CD4-positive, alpha-beta T cell treated with Interleukin-10 for 1 hour (primary cell): ENCODE measurements at regions not wholly inside any gene's neighbourhood (a gene's known extent, or its start where the extent isn't known, plus 50 kb on each side); places are given as distances from the start of the nearest gene placed in this dataset.

ENCODE experiments used
- DNase-seq: peaks from one replicate; pipeline ENCODE4 v3.0.0-alpha.2; 2020

DNA sequence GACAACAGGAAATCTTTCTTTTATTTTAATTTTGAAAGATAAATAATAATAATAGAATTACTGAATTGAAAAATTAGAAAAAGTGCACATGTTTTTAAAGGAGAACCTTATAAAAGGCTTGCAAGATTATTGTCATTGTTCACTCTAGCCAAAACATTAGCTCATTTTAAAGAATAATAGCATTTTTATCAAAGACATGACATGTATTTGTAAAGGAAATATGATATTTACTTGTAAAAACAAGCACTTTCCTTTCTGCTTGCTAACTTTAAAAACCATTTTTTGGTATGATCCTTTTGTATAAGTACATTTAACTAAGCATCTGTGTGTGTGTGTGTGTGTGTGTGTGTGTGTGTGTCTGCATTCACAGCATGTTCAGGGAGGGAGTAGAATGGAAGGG lies 156.3 kb upstream of the C1orf87 start:
- DNase-seq = no peak

- DNase-seq = no peak
Measured at GRCh38 chr1:60228041-60228491, 154.5 kb upstream of the C1orf87 start.

DNA sequence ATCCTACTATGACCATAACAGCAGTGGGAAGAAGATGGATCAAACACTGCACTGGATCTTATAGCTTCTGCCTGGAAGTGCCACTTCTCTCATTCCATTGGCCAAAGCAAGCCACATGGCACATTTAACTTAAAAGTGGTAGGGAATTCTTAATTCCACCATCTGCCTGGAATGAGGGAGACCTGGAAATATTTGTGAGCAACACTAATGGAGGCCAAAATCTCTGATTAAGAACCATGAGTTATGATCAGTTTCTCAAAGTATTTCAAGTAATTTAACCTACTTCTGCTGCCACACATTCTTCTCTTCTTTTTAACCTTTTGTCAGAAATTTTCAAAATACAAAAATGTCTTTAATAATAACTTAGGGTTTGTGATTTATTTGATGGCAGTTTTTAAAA lies 154.0 kb upstream of the C1orf87 start:
- DNase-seq = no peak

DNA sequence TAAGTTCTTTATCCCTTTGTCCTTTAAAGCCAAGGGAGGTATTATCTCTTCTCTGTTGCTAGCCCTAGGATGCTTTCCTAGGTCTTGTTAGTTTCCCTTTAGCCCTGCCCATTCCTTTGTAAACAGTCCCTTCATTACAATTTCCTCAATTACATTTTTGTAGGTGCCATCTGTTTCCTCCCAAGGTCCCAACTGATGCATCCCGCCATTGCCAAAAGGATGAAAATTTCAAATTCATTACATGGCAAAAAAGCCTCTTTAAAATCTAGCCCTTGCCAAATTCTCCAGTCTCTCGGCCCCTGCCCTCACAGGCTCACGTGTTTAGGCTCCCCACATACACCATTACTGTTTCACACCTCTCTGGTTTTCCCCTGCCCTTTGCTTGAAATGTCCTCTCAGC lies 151.9 kb upstream of the C1orf87 start:
- no peak for DNase-seq

DNA sequence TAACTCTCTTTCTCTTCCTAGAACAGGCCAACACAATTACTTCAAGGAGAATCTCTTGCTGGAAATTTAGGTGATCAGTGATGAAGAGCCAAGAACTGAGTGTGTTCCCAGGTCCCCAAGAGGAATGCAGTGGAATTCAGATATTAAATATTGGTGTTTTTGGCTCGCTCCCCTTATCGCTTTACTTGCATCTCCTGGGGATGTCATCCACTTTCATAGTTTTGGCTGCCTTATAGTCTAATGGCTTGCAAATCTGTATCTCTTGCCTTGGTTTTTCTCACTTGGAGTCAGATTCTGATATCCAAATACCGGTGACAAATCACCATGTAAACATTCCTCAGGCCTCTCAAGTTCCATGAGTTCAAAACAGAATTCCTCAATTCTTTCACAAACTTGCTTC lies 151.0 kb upstream of the C1orf87 start:
- DNase-seq = no peak

GRCh38 chr1:60223158-60223557 lies 149.6 kb upstream of the C1orf87 start:
- no peak for DNase-seq

- DNase-seq = no peak
Measured at GRCh38 chr1:60222360-60223115, 149.0 kb upstream of the C1orf87 start.

GRCh38 chr1:60213253-60213652 lies 139.7 kb upstream of the C1orf87 start:
- DNase-seq = no peak

DNA sequence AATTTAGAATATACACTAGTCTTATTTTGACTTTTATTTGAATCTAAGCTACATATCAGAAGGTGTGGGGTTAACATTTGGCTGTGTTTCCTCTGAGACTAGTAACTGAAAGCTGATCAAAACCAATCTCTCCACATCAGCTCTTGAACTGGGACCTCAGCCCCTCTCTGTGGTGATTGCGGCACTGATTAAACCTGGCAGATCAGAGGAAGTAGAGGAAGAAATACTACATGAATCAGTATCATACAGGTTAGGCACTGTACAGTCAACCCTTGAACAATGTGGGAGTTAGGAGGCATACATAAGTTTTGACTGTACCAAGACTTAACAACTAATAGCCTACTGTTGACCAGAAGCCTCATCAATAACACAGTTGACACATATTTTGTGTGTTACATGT lies 122.5 kb upstream of the C1orf87 start:
- no peak for DNase-seq

GRCh38 chr1:60185684-60186083 lies 112.1 kb upstream of the C1orf87 start:
- no peak for DNase-seq

DNA sequence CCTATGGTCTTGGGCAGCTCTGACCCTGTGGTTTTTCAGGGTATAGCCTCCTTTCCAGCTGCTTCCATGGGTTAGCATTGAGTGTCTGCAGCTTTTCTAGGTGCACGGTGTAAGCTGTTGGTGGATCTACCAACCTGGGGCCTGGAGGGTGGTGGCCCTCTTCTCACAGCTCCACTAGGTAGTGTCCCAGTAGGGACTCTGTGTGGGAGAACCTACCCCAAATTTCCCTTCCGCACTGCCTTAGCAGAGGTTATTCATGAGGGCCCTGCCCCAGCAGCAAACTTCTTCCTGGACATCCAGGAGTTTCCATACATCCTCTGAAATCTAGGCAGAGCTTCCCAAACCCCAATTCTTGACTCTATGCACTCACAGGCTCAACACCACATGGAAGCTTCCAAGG lies 111.0 kb upstream of the C1orf87 start:
- no peak for DNase-seq

GRCh38 chr1:60173729-60174505 lies 100.3 kb upstream of the C1orf87 start:
- no peak for DNase-seq

GRCh38 chr1:60173006-60173405 lies 99.4 kb upstream of the C1orf87 start:
- no peak for DNase-seq

DNA sequence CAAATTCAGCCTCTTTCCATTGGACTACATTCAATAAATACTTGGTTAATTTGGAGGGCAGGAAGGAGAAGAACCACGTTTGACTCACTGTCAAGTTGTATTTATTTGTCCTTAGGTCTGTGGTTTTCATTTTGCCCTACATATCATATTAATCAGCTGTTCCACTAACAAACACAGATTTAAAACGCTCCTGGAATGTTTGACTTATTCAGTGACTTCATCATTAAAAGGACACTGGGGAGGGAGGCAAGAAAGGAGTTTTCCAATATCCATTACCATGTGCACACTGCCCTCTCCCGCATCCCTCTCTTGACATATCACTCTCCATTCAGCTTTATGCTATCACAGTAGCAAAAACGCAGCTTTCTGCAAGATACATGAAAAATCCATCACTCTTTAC lies 98.2 kb upstream of the C1orf87 start:
- DNase-seq = no peak

DNA sequence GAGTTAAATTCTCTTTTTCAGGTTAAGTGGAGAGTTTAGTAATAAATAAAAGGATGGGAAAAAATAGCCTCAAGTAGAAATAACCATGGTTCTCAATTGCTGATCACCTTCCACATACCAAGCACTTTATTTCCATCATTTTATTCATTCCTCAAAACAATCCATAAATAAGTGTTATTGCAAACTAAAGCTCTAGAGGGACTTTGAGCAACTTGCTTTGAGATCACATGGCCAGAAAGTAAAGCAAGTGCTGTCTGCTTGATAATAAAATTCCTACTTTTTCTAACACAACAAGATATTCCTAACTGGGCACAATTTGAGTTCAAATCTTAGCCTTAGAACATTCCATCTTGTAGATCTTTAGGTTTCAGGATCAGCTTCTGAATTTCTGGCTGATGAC lies 97.1 kb upstream of the C1orf87 start:
- DNase-seq = no peak

- no peak for DNase-seq
Measured at GRCh38 chr1:60169206-60169605, 95.6 kb upstream of the C1orf87 start.

DNA sequence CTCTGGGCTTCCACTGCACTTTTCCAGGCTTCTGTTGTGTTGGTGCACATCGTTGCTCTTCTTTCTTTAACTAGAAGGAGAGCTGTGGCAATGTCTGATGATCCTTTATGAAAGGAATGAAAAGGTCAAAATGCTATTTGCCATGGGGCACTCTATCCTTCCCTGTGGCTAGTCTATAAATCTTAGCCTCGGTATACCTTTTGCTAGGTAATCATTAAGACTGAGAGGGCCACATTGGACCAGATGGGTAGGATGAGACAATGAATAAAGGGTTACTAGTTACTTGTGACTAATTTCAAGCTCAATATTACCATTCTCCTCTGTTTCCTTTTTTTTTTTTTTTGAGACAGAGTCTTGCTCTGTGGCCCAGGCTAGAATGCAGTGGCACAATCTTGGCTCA lies 89.4 kb upstream of the C1orf87 start:
- no peak for DNase-seq

- no peak for DNase-seq
Measured at GRCh38 chr1:60160141-60160540, 86.6 kb upstream of the C1orf87 start.

GRCh38 chr1:60156371-60156770 lies 82.8 kb upstream of the C1orf87 start:
- no peak for DNase-seq

DNA sequence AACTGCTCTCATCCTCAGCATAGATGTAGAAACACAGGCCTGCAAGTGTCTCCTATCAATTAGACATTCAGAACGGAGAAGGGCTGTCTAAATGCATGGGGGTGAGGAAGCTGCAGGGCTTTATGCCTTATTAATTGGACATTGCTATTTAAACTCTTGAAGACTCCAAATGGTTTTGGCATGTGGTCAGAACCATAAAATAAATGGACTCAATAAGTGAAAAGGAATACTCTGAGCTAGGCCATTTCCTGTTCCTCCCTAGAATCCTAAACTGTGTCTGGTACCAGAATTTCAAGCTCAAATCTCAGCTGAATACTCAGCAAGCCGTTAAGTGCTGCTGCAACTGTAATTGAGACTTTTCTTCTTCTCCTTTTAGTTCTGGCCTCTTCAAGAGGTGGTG lies 80.4 kb upstream of the C1orf87 start:
- DNase-seq = no peak

DNA sequence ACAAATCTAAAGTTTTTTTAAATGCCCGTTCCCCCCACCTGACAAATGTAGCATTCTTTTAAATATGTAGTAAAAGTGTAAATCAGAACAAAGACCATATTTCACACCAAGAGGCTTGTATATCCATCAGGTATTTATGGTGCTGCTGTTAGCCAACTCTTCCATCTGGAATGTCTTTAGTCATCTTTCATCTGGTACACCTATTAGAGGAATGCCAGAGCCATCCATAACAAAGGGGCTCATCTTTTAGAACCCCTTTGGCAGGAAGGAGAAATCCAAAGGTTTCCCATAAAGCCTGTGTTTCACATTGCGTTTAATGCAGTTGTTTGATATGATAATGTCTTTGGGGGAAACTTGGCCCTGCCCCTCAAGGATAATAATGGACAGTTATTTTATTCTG lies 79.3 kb upstream of the C1orf87 start:
- DNase-seq = no peak

DNA sequence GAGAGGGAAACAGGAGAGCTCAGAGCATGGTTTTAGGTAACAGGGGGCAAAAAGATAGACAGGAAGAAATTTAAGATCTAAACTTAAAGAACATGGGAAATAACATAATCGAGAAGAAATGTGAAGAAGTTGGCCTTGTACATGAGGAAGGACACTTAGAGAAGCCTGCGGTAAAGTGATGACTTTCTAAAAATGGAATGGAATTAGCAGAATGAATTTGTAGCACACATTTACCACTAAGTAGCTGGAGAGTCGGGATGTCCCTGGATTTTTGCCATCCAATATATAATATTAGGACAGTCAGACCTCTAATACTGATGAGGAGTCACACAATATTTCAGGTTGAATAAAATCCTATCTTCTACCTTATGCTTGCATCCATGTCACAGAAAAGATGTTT lies 77.7 kb upstream of the C1orf87 start:
- DNase-seq = no peak

DNA sequence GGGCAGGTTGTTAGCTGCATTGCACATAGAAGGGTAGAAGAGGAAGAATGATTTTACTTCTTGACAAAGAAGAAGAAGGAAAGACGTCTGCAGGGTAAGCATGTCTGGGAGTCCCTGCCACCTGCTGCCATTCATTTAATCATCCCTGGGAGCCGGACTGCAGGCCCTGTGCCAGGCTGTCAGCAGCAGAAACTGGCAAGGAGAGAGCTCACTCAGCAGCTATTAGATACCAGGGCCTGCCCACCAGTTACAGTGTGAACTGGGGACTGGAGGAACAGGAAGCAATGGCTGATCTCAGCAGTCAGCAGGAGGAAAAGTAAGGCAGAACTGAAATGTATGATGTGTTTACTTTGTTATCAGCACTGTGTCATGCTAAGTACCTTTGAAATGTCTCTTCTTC lies 75.7 kb upstream of the C1orf87 start:
- DNase-seq = no peak

DNA sequence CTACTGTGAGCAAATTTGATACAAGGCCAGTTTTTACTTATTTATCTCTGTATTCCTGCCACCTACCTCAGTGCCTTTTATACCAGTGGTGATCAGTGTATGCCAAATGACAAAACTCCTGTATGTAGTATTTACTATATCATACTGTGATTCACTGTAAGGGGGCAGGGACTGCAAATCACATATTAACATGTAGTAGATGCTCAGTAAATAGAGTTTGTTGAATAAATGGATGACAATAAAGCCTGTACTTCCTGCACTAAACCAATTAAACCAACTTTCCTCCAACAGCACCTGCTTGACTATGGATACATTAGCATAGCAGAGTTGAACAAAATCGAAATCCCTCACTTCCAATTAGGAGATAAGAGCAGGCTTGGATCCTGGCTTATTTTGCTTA lies 73.3 kb upstream of the C1orf87 start:
- no peak for DNase-seq

DNA sequence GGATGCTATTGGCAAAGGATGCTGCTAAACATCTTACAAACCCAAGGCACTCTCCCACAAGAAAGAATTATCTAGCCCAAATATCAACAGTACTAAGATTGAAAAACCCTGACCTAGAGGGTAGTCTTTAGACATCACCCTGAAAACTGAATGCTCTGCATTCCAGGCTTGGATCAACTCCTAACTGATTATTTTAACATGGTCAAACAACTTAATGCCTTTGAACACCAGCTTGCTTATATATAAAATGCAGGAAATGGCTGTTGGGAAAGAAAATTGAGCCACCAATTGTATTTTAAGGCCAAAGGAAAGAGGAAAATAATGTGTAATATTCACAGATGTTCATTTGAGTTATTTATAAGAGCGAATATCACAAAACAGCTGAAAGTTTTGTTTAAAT lies 72.2 kb upstream of the C1orf87 start:
- DNase-seq = no peak
